Peyer's patch (tissue), 4 donors: ENCODE measurements at regions not wholly inside any gene's neighbourhood (a gene's known extent, or its start where the extent isn't known, plus 50 kb on each side); places are given as distances from the start of the nearest gene placed in this dataset.

ENCODE experiments used
- DNase-seq, 3 donors: peaks; one replicate each; pipeline ENCODE4 v3.0.0-alpha.2; 2017 to 2019
- H3K27ac ChIP-seq, 4 donors: fragments of 200-600 bp; sonication (generic); one replicate each; pipeline ENCODE4 v1.5.1; 2016 to 2019
- H3K27me3 ChIP-seq, 2 donors: fragments of 200-600 bp; sonication (generic); one replicate each; pipeline ENCODE4 v1.5.1; 2019
- H3K36me3 ChIP-seq, 3 donors: fragments of 200-600 bp; sonication (generic); one replicate each; pipeline ENCODE4 v1.5.1; 2016 to 2019
- H3K4me1 ChIP-seq, 4 donors: fragments of 200-600 bp; sonication (generic); one replicate each; pipeline ENCODE4 v1.5.1; 2016 to 2019
- H3K4me3 ChIP-seq, 4 donors: fragments of 200-600 bp; sonication (generic); 1 replicate in 3 of 4; 2 replicates in 1 of 4; pipeline ENCODE4 v1.5.1; 2016 to 2019; ENCODE audit warnings: mild to moderate bottlenecking in 1 of 4
- H3K9me3 ChIP-seq, 4 donors: fragments of 200-600 bp; sonication (generic); one replicate each; pipeline ENCODE4 v1.5.1; 2016 to 2019; ENCODE audit warnings: mild to moderate bottlenecking in 1 of 4
- POLR2A ChIP-seq, 2 donors: fragments of 450-650 bp; IDR thresholded peaks; one replicate each; pipeline ENCODE4 v1.5.1; 2017; ENCODE audit warnings: antibody characterized with exemption in 2 of 2, mild to moderate bottlenecking in 2 of 2, moderate library complexity in 2 of 2
- TF ChIP-seq, protein P1 (sequence below), 6 experiments: fragments of 450-650 bp in 4 of 6; fragments of 200-600 bp in 2 of 6; sonication (generic) in 1 of 6; IDR thresholded peaks; one replicate each; pipeline ENCODE4 v1.5.1; 2017 to 2019; ENCODE audit warnings: antibody characterized with exemption in 6 of 6, mild to moderate bottlenecking in 3 of 6, moderate library complexity in 1 of 6

DNA sequence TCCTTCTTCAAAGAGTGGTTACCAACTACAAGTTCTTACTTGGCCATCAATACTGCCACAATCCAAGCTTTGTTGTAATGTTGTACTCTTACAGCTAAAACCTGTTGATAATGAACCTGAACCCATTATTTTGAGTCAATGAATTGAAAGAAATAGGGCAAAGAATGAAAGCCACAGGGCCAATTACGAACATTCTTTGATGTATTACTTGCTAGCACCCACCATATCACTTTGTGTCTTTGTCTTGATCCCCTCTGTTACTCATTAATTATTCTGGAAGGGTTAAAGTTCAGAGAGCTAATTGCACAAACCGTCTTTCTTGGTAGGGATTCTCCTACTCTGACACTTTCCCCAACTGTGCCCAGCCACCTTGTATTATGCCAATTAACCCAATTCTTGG, 53.2 kb upstream of the TFEC start:
- Histone ChIP-seq H3K9me3 (no peaks in the 10 kb centered on the region), H3K27me3 (no peaks in the 10 kb centered on the region), H3K4me1 (no peaks in the 10 kb centered on the region), H3K27ac (no peak overlapping the region), H3K36me3 (no peaks in the 10 kb centered on the region), H3K4me3 (no peak overlapping the region)
- no peak for TF ChIP-seq POLR2A (IDR thresholded peaks at IDR 0.05)
- DNase-seq, result no peak

DNA sequence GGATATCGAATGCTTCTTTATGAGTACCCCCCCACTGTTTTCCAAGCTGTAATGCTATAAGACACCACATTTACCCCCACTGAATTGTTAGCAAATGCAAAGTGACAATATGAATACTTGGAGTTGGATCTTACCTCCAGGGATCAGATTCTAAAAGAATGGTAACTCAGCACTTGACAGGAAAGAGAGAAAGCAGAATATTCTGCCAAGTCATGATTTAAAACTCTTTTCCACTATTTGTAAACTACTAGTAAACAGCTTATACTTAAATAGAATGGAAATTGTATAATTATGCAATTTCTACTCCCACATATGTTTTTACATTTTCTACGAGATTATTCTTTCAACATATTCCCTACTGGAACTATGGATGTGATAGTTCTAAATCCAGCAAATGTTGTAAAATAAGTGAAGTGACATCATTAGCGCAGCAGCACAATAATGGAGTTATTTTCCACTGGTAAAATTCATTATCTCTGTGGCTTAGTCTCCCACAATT, 56.0 kb upstream of the TFEC start:
- no peaks in the 10 kb centered on the region for H3K36me3 ChIP-seq
- H3K4me1 ChIP-seq, result no peaks in the 10 kb centered on the region
- no peaks in the 10 kb centered on the region for H3K9me3 ChIP-seq
- no peak overlapping the region for H3K4me3 ChIP-seq
- no peak overlapping the region for H3K27ac ChIP-seq
- H3K27me3 ChIP-seq, result no peaks in the 10 kb centered on the region
- TF ChIP-seq POLR2A (IDR thresholded peaks at IDR 0.05), result no peak
- TF ChIP-seq, protein P1, sequence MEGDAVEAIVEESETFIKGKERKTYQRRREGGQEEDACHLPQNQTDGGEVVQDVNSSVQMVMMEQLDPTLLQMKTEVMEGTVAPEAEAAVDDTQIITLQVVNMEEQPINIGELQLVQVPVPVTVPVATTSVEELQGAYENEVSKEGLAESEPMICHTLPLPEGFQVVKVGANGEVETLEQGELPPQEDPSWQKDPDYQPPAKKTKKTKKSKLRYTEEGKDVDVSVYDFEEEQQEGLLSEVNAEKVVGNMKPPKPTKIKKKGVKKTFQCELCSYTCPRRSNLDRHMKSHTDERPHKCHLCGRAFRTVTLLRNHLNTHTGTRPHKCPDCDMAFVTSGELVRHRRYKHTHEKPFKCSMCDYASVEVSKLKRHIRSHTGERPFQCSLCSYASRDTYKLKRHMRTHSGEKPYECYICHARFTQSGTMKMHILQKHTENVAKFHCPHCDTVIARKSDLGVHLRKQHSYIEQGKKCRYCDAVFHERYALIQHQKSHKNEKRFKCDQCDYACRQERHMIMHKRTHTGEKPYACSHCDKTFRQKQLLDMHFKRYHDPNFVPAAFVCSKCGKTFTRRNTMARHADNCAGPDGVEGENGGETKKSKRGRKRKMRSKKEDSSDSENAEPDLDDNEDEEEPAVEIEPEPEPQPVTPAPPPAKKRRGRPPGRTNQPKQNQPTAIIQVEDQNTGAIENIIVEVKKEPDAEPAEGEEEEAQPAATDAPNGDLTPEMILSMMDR (IDR thresholded peaks at IDR 0.05), result no peak
- DNase-seq, result no peak

DNA sequence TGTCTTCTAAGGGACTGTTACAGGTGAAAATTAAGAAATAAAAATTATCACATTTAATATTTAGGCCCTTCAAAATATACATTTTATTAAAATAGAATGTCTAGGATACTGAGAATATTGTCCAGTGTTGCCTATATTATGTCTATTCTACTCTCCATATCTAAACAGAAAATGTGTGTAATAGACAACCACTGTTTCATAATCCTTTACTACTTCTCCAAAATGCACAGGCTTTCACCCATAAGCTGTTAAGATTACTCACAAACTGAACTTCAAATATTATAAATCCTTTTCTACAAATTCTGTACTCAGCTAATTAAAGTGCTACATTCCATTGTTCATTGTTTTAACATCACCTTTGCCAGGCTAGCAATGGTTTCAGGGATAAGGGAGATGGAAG, 56.7 kb upstream of the TFEC start:
- Histone ChIP-seq H3K4me1 (no peaks in the 10 kb centered on the region), H3K9me3 (no peaks in the 10 kb centered on the region), H3K36me3 (no peaks in the 10 kb centered on the region), H3K4me3 (no peak overlapping the region), H3K27me3 (no peaks in the 10 kb centered on the region), H3K27ac (no peak overlapping the region)
- DNase-seq, result no peak
- no peak for TF ChIP-seq POLR2A (IDR thresholded peaks at IDR 0.05)
- TF ChIP-seq, protein P1 (IDR thresholded peaks at IDR 0.05), result no peak

DNA sequence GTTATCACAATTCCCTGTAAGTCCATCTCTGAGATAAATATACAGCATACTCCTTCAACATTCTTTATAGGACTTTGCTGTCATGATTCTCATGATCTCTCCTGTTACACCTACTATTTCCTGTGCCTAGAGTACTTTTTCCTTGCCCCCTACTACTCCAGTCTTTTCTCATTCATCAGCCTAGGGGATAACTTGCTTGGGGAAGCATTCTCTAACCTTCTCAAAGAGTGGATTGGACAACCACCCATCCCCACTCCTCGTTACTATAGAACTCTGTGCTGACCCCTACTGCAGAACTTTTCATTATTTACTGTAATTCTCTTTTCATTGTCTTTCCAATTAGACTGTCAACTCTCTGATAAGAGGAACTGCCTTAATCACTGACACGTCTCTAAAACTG, 57.4 kb upstream of the TFEC start:
- no peaks in the 10 kb centered on the region for H3K9me3 ChIP-seq
- no peak overlapping the region for H3K4me3 ChIP-seq

DNA sequence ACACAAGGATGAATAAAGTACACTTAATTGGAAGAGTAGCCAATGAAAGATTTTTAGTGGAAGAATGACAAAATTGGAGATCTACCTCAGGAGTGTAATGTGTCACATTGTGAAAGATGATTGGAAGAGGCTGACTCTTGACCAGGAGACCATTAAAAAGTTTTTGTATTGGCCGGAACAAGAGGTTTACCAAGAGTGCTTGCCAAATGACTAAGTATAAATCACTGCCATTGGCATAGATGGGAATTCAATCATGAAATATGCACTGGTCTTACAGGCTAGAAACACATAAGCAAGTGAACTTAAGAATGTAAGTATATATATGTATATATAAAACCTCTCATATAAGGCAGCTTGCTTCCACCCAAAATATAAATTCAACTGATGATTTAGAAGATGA, 58.7 kb upstream of the TFEC start:
- TF ChIP-seq, protein P1 (IDR thresholded peaks at IDR 0.05), result no peak
- no peak for TF ChIP-seq POLR2A (IDR thresholded peaks at IDR 0.05)
- Histone ChIP-seq H3K27me3 (no peaks in the 10 kb centered on the region), H3K27ac (no peak overlapping the region), H3K4me3 (no peak overlapping the region), H3K4me1 (no peaks in the 10 kb centered on the region), H3K9me3 (no peaks in the 10 kb centered on the region), H3K36me3 (no peaks in the 10 kb centered on the region)
- DNase-seq, result no peak

More for the DNA sequence above, 57.4 kb upstream of the TFEC start:
- Histone ChIP-seq H3K4me1 (no peaks in the 10 kb centered on the region), H3K27ac (no peak overlapping the region), H3K36me3 (no peaks in the 10 kb centered on the region), H3K27me3 (no peaks in the 10 kb centered on the region)
- TF ChIP-seq, protein P1 (IDR thresholded peaks at IDR 0.05), result no peak
- no peak for TF ChIP-seq POLR2A (IDR thresholded peaks at IDR 0.05)
- DNase-seq, result no peak

DNA sequence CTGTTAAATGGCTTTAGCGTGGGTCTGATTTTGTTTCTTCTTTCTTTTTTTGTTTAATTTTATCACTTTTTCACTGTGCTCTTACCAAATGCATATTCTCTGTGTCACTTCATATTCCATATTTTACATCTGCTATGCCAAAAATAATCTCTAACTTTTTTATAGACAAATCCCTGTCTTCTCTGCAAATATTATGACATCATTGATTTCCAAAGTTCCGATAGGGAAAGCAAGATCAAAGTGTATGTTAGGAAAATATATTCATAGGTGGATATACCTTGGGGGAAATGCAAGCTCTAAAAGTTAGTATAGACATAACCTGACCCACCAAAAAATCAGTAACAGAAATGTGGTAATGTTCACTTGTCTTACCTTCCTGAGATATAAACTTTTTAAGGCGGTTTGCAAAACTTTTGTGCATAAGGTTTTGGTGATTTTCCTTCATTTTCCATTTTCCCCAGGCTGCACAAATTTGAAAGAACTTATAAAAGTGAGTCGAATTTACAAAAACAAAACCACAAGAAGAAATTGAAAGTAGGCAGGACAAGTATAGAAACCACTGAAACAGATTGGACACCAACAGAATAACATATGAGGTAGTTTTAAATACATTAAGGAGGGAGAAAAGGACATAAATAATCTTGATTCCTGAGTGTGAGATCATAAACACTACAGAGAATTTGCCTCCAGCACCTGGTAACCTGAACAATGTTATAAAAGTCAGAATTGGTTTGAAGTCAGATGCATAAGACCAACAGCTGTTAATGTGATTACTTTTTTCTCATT, 63.1 kb upstream of the TFEC start:
- Histone ChIP-seq H3K27me3 (no peaks in the 10 kb centered on the region), H3K36me3 (no peaks in the 10 kb centered on the region), H3K4me1 (no peaks in the 10 kb centered on the region), H3K4me3 (no peak overlapping the region), H3K27ac (no peak overlapping the region), H3K9me3 (no peaks in the 10 kb centered on the region)
- TF ChIP-seq, protein P1 (IDR thresholded peaks at IDR 0.05), result no peak
- no peak for TF ChIP-seq POLR2A (IDR thresholded peaks at IDR 0.05)
- DNase-seq, result no peak
